ENCODE measurements at regions not wholly inside any gene's neighbourhood (a gene's known extent, or its start where the extent isn't known, plus 50 kb on each side); places are given as distances from the start of the nearest gene placed in this dataset.

DNA sequence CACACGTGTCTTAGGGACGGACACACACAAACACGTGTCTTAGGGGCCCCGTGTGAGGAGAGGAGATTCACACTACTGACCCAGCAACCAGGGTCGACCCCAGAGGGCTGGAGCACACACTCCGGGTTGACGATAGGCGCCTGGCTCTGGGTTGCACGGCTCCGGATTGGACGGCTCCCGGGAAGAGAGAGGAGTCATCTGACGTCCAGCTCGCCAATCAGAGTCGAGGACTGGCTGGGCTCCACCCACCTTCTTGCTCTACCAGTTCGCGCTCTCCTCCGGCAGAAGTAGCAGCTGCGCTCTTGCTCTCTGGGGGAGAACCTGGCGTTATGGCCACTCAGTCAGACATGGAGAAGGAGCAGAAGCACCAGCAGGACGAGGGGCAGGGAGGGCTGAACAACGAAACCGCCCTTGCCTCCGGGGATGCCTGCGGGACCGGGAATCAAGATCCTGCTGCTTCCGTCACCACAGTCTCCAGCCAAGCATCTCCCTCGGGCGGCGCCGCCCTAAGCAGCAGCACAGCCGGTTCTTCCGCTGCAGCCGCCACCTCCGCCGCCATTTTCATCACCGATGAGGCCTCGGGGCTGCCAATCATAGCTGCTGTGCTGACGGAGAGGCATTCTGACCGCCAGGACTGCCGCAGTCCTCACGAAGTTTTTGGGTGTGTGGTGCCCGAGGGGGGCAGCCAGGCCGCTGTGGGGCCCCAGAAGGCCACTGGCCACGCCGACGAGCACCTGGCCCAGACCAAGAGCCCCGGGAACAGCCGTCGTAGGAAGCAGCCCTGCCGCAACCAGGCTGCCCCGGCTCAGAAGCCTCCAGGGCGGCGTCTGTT is 74.3 kb downstream of the NUDT10 start:
- TF ChIP-seq, protein P1, sequence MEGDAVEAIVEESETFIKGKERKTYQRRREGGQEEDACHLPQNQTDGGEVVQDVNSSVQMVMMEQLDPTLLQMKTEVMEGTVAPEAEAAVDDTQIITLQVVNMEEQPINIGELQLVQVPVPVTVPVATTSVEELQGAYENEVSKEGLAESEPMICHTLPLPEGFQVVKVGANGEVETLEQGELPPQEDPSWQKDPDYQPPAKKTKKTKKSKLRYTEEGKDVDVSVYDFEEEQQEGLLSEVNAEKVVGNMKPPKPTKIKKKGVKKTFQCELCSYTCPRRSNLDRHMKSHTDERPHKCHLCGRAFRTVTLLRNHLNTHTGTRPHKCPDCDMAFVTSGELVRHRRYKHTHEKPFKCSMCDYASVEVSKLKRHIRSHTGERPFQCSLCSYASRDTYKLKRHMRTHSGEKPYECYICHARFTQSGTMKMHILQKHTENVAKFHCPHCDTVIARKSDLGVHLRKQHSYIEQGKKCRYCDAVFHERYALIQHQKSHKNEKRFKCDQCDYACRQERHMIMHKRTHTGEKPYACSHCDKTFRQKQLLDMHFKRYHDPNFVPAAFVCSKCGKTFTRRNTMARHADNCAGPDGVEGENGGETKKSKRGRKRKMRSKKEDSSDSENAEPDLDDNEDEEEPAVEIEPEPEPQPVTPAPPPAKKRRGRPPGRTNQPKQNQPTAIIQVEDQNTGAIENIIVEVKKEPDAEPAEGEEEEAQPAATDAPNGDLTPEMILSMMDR (conservative IDR thresholded peaks at IDR 0.05; ENCODE audit: low read depth) = no peak
- ChIA-PET CTCF (no interaction called here), POLR2A (ENCODE audit: low non-redundant PET) (no interaction called here)

DNA sequence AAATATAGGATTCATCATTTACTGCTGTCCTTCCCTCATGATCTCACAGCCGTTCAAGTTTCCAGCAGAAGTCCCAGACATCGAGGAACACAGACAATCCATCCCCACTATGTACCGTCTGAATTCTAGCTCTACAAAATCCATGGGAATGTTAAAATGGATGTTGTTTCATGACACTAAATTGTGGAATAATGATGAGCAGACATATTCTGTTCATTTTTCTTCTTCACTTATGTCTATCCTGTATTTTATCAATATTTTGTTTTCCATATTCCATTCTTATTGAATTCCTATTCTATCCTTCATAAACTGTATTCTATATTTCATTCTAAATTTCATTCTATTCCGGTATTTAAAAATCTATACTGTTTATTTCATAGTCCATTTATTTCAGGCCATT is 71.8 kb downstream of the NUDT10 start:
- CTCF ChIA-PET = no interaction called here
- TF ChIP-seq, protein P1 (conservative IDR thresholded peaks at IDR 0.05; ENCODE audit: low read depth) = no peak
- POLR2A ChIA-PET (ENCODE audit: low non-redundant PET) = no interaction called here

More for the DNA sequence above, 74.3 kb downstream of the NUDT10 start:
- no peak overlapping the region for H3K27ac ChIP-seq
- no peak for DNase-seq (ENCODE audit: low spot score)

DNA sequence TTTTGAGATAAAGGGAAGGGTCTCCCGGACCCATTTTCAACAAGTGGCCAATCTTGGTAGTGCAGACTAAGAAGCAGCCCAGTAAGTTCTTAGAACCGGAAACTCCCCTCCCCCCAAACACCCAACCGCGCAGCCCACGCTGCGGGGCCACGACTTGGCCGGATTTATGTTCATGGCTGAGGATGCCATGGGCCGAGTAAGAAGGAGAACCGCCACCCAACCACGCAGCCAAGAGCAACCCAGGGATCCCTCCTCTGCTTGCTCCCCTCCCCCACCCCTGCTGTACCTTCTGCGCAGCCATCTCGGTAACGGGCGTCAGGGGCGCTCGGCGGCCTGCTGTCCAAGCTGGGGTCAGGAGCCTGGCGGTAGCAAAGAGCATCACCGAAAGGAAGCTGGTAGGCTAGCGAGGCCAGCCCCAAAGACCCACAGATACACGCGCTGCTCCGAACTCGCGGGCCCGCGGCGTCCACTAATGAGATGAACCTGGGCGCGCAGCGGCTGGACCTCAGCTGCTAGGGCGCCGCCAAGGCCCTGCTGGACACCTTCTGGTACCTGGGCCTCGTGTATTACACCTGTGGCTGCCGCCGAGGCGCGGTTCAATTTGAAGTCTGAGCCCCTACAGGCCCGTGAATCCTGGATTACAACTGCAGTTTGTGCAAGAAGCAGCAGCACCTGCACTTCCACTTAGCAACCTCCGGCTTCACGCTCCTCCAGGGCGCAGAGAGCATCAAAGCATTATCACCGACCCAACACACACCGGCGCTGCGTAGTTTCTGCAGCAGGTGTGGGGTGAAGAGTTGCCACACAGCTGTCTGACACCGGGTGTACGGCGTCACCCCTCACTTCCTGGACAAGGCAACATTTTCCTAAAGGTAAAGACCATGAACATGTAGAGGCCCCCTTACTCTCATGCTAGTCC is 63.4 kb downstream of the NUDT10 start:
- TF ChIP-seq, protein P1 (conservative IDR thresholded peaks at IDR 0.05; ENCODE audit: low read depth) = no peak
- ChIA-PET POLR2A (ENCODE audit: low non-redundant PET) (no interaction called here), CTCF (interaction anchor here (0.6 kb wide), 1 partner anchor 76 kb away, joined by 4 read pairs; no protein-coding TSS in a partner anchor)
- no peak overlapping the region for H3K27ac ChIP-seq
- no peak for DNase-seq (ENCODE audit: low spot score)

More for the DNA sequence above, 71.8 kb downstream of the NUDT10 start:
- no peak for DNase-seq (ENCODE audit: low spot score)
- H3K27ac ChIP-seq = no peak overlapping the region

DNA sequence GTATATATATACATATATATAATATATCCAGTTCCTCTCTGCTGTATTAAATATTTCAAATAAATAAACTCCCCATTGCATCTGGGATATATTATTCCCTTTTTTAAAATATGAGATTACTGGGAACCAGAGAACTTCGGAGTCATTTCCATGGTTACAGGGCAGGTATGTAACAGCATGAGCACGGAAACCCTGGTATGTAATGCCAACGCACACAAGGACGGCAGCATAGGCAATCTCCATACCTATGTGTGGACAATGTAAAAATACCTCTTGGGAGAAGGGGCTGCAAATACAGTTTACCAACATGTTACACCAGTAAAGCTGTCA is 62.8 kb downstream of the NUDT10 start:
- CTCF ChIA-PET = no interaction called here
- POLR2A ChIA-PET (ENCODE audit: low non-redundant PET) = no interaction called here
- TF ChIP-seq, protein P1 (conservative IDR thresholded peaks at IDR 0.05; ENCODE audit: low read depth) = no peak
- DNase-seq (ENCODE audit: low spot score) = no peak
- no peak overlapping the region for H3K27ac ChIP-seq

Data from RWPE1 (cell line).